NCI-H1694 (cell line): ENCODE measurements at regions not wholly inside any gene's neighbourhood (a gene's known extent, or its start where the extent isn't known, plus 50 kb on each side); places are given as distances from the start of the nearest gene placed in this dataset.
"Not testable (repeated sequence)": the region's sequence is repeated elsewhere in the genome, so short reads cannot be mapped to it uniquely, and the experiment has no call there.

Source experiments
- DNase-seq: peaks from one replicate; lab custom pipeline; 2025; lab: John Stamatoyannopoulos, UW

DNA sequence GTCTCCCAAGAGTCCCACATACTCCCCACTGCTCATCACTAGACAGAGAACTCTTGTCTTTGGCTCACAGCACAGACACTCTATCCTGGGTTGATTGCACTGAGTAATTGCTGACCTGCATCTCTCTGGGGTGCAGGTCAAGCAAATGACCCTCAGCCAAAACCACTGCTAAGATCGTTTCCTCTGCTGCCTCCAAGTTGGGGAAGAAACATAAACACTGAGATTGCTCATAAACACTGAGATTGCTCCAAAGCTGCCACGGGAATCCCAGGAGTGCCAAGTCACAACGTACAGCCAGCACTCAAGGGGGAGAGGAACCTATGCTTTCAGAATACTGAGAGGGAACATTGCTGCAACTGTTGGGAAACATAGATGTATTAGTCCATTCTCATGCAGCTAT, 1402.1 kb upstream of the ACO1 start:
- no peak for DNase-seq

DNA sequence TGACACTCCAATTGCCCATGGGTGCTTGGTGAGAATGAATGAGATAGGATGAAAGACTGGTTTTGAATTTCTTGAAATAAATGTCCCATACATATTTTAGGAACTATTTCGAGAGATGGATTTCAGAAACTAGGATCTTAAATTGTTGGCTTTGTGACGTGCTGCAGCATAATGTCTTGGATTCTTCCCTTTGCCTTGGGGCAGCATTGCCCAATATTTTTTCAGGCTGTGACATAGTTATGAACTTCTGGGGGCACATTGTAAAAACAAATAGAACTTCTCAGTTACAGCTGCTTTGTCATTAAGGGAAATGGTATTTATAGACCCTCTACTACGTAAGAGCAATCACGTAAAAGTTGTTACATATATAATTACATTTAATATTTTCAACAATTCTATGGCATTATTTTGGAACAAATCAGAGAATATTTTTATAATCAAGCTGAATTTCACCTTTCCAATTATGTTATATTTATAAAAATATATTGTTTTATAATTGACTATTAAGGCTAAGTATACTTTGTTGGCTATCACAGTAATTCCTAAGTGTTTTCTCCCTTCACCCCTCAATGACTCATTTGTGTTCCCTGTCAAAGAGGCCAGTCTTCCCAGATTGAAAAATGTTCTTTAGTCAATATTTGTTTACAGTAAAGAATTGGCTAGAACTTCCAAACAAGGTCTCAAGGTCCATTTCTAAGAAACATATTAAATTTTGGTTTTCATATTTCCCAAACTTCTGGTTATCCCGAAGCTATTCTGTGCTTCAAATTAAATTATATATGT, 1388.3 kb upstream of the ACO1 start:
- DNase-seq: no peak

DNA sequence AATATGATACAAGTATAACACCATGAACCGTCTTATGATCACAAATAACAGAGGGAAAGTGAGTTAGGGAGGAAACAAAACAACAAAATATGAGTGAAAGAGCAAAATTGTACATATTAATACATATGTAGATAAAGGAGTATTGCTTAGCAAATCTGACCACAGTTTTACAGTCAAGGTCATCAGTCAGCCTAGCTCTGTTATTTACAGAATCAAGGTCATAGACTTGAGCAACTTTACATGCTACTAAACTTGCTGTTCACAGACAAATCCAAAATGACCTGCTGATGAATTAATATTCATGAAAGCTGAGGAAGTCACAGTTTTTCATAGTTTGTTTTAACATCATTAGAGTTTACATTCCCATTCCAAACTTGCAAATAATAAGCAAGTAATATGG, 1387.7 kb upstream of the ACO1 start:
- DNase-seq: no peak

DNA sequence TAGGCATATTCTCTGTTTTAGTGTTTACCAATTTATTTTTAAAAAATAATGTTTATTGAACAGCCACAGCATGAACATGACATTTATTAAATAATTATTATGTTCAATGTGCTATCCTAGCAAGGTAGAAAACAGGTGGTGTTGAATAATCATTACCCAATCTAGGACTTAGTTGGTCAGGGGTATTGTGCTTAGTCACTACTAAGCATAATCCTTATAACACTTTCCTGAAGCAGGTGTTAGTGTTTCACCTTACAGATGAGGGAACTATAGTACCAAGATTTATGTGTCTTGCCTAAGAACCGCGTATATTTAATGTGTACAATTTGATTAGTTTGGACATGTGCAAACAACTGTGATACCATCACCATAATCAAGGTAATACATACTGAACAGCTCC, 1387.2 kb upstream of the ACO1 start:
- no peak for DNase-seq

DNA sequence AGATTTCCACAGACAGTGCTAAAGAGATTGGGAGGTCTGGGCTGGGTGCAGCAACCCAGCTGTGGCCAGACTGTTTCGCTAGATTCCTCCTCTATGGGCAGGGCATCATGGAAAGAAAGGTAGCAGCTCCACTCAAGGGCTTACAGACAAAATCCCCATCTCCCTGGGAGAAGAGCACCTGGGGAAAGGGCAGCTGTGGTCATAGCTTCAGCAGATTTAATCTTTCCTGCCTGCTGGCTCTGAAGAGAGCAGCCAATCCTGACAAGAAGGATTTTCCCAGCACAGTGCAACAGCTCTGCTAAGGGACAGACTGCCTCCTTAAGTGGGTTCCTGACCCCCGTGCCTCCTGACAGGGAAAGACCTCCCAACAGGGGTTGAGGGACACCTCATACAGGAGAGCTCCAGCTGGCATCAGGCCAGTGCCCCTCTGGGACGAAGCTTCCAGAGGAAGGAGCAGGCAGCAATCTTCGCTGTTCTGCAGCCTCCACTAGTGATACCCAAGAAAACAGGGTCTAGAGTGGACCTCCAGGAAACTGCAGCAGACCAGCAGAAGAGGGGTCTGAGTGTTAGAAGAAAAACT, 1379.3 kb upstream of the ACO1 start:
- DNase-seq: no peak

DNA sequence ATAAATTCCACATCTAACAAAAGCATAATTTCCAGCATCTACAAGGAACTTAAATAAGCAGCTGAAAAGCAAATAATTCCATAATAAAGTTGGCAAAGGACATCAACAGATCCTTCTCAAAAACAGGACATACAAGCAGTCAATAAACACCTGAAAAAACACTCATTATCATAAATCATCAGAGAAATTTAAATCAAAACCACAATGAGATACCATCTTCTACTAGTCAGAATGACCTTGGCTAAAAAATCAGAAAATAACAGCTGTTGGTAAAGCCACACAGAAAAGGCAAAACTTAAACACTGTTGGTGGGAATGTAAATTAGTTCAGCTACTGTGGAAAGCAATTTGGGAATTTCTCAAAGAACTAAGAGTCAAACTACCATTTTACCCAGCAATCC, 1371.1 kb upstream of the ACO1 start:
- DNase-seq: no peak

DNA sequence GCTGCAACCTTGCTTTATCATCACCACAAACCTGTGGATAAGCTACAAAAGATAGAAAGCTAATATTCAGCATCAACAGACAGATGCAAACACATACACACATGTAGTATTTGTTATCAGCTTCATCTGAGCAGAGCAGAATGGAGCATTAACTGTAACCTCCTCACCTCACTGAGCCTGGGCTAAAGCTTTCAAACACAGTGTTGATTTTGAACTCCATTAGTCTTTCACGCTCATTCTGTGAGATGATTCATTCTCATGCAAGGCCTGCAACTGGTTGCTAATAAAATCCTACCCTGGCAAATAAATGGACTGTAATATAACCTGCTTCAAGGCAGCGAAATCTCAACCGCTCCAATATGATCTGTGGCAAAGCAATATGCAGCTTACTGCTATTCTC, 1360.6 kb upstream of the ACO1 start:
- no peak for DNase-seq

DNA sequence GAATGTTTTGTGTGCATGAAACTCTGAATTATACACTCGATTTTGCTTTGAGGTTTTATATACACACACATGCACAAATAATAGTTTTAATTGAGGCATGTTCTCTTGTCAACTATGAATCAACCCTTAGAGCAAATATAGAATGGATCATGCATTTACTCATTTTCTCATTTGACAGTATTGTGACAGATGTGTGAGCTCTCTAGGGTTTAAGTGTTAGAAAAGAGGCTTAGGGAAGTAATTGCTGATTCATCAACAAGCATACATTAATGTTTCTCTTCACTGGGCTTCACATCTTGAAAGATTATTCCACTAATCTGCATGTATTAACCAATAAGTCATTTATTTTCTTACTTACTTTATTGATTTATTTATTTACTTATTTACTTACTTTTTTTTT, 1356.8 kb upstream of the ACO1 start:
- no peak for DNase-seq

DNA sequence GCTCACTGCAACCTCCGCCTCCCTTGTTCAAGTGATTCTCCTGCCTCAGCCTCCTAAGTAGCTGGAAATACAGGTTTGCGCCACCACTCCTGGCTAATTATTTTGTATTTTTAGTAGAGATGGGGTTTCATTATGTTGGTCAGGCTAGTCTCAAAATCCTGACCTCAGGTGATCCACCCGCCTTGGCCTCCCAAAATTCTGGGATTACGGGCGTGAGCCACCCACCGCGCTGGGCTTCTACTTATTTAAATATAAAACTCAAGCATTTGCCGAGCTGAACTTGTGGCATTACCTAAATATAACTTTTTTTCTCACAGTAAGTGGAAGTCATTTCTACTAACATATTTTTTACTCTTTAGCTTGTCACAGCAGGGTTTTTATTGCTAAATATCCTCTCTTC, 1356.3 kb upstream of the ACO1 start:
- no peak for DNase-seq

DNA sequence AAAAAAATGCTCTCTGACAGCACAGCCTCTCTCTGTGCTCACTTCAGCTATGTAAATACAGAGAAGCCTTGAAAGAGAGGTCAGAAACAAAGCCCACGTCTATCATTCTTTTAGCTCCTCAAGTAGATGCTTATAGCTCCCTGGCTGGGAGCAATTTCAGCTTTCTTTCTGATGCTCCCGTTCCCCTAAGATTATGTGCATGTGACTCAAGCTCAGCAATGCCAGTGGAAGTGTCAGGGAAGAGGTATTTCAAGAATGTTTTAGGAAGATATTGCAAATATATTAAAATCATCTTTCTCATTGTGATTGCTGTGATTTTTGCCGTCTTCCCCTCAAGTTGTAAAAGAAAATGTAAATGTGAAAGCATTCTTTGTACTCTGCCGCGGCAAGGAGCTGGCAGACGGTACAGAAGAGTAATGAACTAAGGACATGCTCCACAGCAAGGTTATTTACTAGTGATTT, 1353.7 kb upstream of the ACO1 start:
- no peak for DNase-seq

DNA sequence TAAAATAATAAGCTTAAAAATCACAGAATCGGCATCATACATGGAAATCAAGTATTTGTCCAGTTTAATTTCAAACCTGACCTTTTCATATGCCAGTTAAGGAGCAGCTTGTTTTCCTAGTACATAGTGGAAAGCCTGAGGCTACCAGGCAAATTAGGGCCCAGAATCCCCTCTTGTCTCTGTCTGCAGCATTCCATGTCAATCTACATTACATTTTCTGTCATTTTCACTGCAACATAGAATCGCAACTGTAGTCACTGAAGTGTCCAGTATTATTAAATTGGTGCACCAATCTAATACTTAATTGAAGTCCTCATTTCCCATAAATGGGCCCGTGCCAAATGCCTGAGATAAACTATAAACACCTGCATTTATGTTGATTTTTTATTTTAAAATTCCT, 1352.2 kb upstream of the ACO1 start:
- DNase-seq: no peak

DNA sequence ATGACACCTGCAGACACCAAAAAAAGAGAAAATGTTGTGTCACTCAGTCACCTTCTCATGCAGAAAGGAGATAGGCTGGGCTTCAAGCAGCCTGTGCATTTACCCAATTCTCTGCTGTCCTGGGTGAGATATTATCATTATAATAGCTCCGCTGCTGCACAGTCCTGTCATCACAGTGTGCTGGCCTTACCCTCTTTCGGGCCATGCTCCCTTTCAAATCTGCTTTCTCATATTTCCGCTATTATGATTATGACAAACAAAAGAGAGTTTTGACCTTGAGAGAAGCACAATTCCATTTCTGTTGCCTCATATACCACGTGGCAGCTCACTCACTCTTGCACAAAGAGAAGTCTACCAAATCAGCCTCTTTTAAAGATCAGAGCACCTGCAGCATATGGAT, 1350.1 kb upstream of the ACO1 start:
- no peak for DNase-seq

DNA sequence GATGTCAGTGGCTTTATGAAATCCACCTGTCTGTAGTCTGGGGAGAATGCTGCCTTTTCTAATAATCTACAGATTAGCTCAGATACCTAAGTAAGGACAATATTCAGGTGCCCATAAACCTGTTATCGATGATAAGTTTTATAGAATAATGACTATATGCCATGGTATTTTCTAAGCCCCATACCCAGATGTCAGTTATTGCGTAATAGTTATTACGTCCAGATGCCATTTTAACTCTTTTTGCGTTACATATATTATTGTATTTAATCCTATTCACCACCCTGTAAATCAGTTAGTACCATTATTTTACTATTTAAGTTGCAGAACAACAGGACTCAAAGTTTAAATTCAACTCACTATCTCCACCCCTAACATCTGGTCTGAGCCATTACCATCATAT, 1343.9 kb upstream of the ACO1 start:
- DNase-seq: no peak

DNA sequence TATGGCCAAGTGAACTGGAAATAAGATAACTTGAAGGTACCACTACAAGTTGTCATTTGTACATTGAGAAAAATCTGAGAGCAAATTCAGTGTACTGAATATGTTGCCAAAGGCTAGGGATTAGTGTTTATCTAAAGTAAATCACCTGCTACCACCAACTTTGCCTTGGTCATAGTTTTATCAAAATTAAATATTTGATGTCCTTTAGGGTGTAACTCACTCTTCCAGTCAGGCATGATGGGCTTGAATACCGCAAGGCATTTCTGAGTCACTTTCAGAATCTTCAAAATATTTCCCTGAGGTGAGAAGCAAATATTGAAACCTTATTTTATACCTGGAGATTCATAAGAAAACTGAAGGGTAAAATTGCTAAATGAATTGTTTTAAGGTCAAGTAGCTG, 1338.6 kb upstream of the ACO1 start:
- no peak for DNase-seq

DNA sequence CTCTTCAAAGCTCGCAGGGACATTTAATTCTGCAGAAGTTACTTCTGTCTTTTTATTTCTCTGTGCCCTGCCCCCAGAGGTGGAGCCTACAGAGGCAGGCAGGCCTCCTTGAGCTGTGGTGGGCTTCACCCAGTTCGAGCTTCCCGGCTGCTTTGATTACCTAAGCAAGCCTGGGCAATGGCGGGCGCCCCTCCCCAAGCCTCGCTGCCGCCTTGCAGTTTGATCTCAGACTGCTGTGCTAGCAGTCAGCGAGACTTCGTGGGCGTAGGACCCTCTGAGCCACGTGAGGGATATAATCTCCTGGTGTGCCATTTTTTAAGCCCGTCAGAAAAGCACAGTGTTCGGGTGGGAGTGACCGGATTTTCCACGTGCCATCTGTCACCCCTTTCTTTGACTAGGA, 1322.9 kb upstream of the ACO1 start:
- not testable (repeated sequence) for DNase-seq

DNA sequence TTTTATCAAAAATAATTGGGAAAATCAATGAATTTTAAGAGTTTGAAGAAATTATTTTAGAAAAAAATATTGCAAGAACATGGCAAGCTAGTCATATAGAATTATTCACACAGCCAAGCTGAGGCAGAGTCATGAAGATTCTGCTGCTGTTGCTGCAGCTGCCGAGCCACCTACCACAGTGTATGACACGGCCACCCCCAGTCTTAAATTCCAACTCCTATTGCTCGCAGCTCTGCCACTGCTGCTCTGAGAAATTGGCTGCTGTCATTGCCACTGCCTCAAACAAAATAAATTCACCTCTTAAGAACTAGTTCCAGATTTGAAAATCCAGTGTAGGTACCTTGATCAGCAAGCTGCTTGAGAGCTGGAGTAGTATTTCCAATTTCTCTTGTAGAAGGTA, 1318.8 kb upstream of the ACO1 start:
- no peak for DNase-seq

DNA sequence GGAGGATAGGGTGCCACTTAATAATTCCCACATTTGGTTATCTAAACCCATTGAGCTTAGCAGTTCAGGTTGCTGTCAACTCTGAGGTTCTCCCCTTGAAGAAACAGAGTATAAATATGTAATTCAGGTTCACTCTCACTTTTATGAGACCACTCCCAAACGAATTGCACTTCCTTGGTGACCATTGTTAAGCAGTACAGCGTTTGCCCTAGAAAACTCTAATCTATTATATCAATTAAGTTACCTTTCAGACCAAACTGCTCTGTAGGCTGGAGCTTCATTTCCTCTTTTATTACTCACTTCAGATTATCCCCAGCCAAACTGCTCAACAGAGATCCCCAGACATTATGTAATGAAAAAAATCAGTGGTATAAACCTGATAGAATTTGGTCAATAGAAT, 1317.0 kb upstream of the ACO1 start:
- DNase-seq: no peak

DNA sequence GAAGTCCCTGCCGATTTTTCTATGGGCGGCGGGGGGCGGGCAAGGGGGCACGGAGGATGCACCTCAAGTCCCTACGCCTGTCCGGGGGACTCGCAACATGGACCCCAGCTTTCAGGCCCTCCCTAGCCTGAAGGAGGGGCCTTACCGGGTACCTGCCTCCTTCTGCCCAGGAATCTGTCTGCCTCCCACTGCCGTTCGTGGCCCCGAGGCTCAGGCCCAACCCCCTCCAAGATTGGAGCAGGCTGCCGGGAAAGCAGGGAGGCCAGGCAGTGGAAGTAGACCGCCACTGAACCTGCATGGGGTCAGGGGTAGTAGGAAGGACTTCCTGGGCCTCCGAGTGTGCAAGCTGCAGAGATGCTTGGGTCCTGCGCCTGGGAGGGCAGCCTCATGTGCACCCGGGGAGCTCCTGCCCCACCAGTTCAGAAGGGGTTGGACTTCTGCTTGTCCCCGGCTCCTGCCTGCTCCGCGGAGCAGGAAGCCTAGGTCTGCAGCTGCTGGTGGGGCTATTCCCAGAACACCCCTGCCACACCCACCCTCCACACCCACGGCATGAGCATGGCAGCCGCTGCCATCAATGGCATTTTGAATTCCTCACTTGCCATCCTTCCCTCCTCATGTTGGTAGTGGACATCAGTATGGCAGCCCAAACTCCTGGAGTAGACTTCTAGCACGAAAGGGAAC, 1312.7 kb upstream of the ACO1 start:
- DNase-seq: no peak

DNA sequence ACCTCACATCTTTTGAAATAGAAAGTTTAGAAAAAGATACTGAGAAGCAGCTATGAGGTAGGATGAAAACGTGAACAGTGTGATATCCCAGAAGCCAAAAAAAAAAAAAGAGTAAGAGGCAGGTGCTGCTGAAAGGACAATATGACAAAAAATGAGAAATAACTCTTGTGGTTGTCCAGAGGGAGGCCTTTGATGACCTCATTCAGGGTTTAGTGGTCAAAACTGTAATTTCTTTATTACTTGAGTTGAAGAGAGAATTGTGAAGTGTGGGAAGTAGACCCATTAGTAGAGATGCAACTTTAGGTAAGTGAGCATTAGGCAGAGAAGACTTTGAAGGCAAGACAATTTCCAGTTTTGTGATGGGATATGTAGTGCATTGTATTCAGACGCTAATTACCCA, 1306.3 kb upstream of the ACO1 start:
- DNase-seq: no peak

DNA sequence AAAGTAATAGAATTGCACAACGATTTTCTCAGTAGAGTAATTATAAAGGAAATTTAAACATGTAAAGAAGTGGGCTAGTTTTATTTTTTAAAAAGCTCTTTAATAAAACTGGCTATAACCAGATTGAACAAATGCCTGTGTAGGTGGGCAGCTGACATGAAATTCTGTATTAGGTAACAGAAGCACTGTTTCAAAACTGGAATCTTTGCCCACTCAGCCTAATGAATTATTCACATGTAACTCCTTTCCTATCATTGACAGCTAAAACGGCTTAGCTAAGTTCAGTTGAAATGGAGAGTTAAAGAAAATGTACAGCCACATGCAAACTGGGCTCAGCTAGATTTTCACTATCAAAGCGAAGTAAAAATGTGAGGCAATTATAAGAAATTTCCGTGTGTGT, 1300.1 kb upstream of the ACO1 start:
- no peak for DNase-seq

DNA sequence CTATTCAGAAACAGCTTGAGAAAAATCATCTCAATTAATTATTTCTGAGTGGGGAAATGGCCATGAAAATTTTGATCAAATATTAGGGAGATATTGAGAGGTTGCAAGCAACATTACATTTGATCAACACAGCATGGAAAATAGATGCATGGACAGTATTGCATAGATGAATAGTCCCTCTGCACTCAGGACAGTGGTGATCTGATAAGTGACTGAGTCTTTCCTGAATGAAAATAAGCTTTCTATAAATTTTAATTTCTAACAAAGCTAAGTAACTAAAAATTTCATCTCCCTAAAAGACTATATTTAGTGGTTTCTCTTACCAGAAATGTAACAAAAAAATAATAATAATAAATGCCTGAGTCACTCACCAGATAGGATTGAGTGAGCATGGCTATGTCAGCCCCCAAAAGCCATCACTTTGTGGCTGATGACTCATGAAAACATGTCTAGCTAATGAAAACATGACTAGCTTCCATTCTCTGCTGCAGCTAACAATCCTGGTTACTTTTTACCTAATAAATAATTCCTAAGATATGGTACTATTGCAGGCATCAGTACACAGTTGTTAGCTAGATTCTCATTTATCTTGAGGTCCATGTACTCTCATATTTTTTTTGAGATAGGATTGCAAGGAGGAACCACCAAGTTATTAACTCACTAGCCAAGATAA, 1294.8 kb upstream of the ACO1 start:
- DNase-seq: no peak

DNA sequence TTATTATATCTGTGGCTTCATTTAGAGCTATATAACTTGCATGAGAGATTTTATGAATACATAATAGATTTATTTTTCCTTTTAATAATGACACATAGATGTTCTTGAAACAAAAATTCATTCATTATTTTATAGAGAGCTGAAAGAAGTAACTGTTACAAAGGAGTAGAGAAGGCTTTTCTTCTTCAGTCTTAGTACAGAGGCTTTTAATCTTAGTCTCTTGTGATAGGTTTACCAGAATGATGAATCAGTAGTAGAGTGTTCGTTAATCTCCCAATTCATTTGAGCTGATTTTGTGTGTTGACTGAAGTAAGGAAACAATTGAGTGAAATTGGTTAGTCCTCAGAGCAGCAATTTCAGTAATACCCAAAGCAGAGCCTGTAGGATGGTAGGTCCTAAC, 1284.1 kb upstream of the ACO1 start:
- no peak for DNase-seq

DNA sequence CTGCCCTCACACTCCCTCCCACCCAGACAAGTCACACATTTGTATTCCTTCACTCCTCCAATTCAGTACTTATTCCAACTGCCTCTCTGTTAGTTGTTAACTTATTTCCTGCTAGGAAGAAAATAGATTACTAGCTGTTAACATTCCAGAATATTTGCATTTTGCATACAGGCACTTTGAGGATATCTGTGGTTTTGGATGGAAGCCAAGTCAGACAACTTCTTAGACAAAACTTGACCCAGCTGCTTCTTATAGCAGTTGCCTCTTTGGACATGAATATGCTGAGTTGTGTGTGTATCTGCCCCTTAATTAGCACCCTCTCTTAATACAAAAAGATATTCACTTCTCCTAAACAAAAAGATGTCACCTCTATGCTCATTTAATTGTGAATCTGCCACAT, 1280.6 kb upstream of the ACO1 start:
- no peak for DNase-seq
